ENCODE measurements at regions not wholly inside any gene's neighbourhood (a gene's known extent, or its start where the extent isn't known, plus 50 kb on each side); places are given as distances from the start of the nearest gene placed in this dataset.

GRCh38 chr4:26074712-26075430 is 160.9 kb downstream of the SMIM20 start:
- H3K4me3 ChIP-seq (ENCODE audit: low read depth, low read length, poor library complexity, severe bottlenecking) = no peak overlapping the region
- H3K36me3 ChIP-seq (ENCODE audit: insufficient read depth, low read length) = no peaks in the 10 kb centered on the region; the same call in 1 of the 2 replicates
- H3F3A ChIP-seq (ENCODE audit: insufficient read depth, low read length) = no peaks in the 10 kb centered on the region
- H4K20me1 ChIP-seq (ENCODE audit: insufficient read depth, low read length) = no peaks in the 10 kb centered on the region
- no peaks in the 10 kb centered on the region for H3K9me3 ChIP-seq (ENCODE audit: low read length)
- no peaks in the 10 kb centered on the region for H3K9me2 ChIP-seq (ENCODE audit: low read depth, low read length)
- H3K27me3 ChIP-seq (ENCODE audit: insufficient read depth, low read length) = no peaks in the 10 kb centered on the region
- no peak overlapping the region for H2AFZ ChIP-seq (ENCODE audit: low read length)
- H3K4me1 ChIP-seq (ENCODE audit: insufficient read depth, low read length, severe bottlenecking) = no peaks in the 10 kb centered on the region
- no peak overlapping the region for H3K27ac ChIP-seq (ENCODE audit: low read depth, low read length, poor library complexity, severe bottlenecking)
- H3K9ac ChIP-seq (ENCODE audit: low read length) = no peak overlapping the region
- H3K4me2 ChIP-seq (ENCODE audit: low read length) = no peak overlapping the region
- TF ChIP-seq EZH2 (IDR thresholded peaks at IDR 0.05; ENCODE audit: borderline replicate concordance, low read length) (no peak), CTCF (IDR thresholded peaks at IDR 0.05; ENCODE audit: low read length) (no peak)
- H3K79me2 ChIP-seq (ENCODE audit: insufficient read depth, low read length) = no peaks in the 10 kb centered on the region

- no peaks in the 10 kb centered on the region for H3K9me3 ChIP-seq (ENCODE audit: low read length)
- no peaks in the 10 kb centered on the region for H3K4me1 ChIP-seq (ENCODE audit: insufficient read depth, low read length, severe bottlenecking)
- H3K4me2 ChIP-seq (ENCODE audit: low read length) = no peak overlapping the region
- no peaks in the 10 kb centered on the region; the same call in 1 of the 2 replicates for H3K36me3 ChIP-seq (ENCODE audit: insufficient read depth, low read length)
- H2AFZ ChIP-seq (ENCODE audit: low read length) = no peak overlapping the region
- no peaks in the 10 kb centered on the region for H3K27me3 ChIP-seq (ENCODE audit: insufficient read depth, low read length)
- H3F3A ChIP-seq (ENCODE audit: insufficient read depth, low read length) = no peaks in the 10 kb centered on the region
- no peak for TF ChIP-seq EZH2 (IDR thresholded peaks at IDR 0.05; ENCODE audit: borderline replicate concordance, low read length)
- no peak for TF ChIP-seq CTCF (IDR thresholded peaks at IDR 0.05; ENCODE audit: low read length)
- no peaks in the 10 kb centered on the region for H4K20me1 ChIP-seq (ENCODE audit: insufficient read depth, low read length)
- H3K4me3 ChIP-seq (ENCODE audit: low read depth, low read length, poor library complexity, severe bottlenecking) = no peak overlapping the region
- H3K79me2 ChIP-seq (ENCODE audit: insufficient read depth, low read length) = no peaks in the 10 kb centered on the region
- H3K9me2 ChIP-seq (ENCODE audit: low read depth, low read length) = no peaks in the 10 kb centered on the region
- no peak overlapping the region for H3K9ac ChIP-seq (ENCODE audit: low read length)
- H3K27ac ChIP-seq (ENCODE audit: low read depth, low read length, poor library complexity, severe bottlenecking) = no peak overlapping the region
Measured at GRCh38 chr4:26075583-26075982, 161.6 kb downstream of the SMIM20 start.

GRCh38 chr4:26076000-26076587 is 162.1 kb downstream of the SMIM20 start:
- Histone ChIP-seq H3K9ac (ENCODE audit: low read length) (no peak overlapping the region), H3K9me3 (ENCODE audit: low read length) (no peaks in the 10 kb centered on the region), H4K20me1 (ENCODE audit: insufficient read depth, low read length) (no peaks in the 10 kb centered on the region), H3K4me1 (ENCODE audit: insufficient read depth, low read length, severe bottlenecking) (no peaks in the 10 kb centered on the region), H2AFZ (ENCODE audit: low read length) (no peak overlapping the region), H3K36me3 (ENCODE audit: insufficient read depth, low read length) (no peaks in the 10 kb centered on the region; the same call in 1 of the 2 replicates), H3K4me3 (ENCODE audit: low read depth, low read length, poor library complexity, severe bottlenecking) (no peak overlapping the region), H3K27ac (ENCODE audit: low read depth, low read length, poor library complexity, severe bottlenecking) (no peak overlapping the region), H3K4me2 (ENCODE audit: low read length) (no peak overlapping the region), H3K79me2 (ENCODE audit: insufficient read depth, low read length) (no peaks in the 10 kb centered on the region), H3K9me2 (ENCODE audit: low read depth, low read length) (no peaks in the 10 kb centered on the region), H3K27me3 (ENCODE audit: insufficient read depth, low read length) (no peaks in the 10 kb centered on the region), H3F3A (ENCODE audit: insufficient read depth, low read length) (no peaks in the 10 kb centered on the region)
- TF ChIP-seq CTCF (IDR thresholded peaks at IDR 0.05; ENCODE audit: low read length) (no peak), EZH2 (IDR thresholded peaks at IDR 0.05; ENCODE audit: borderline replicate concordance, low read length) (no peak)

All from OCI-LY1 (cell line).